CD4-positive, alpha-beta T cell treated with Interleukin-1 beta for 1 hour (primary cell): ENCODE measurements at regions not wholly inside any gene's neighbourhood (a gene's known extent, or its start where the extent isn't known, plus 50 kb on each side); places are given as distances from the start of the nearest gene placed in this dataset.

ENCODE experiments used
- DNase-seq, 2 donors: peaks; one replicate each; pipeline ENCODE4 v3.0.0-alpha.2; 2020 to 2022

DNA sequence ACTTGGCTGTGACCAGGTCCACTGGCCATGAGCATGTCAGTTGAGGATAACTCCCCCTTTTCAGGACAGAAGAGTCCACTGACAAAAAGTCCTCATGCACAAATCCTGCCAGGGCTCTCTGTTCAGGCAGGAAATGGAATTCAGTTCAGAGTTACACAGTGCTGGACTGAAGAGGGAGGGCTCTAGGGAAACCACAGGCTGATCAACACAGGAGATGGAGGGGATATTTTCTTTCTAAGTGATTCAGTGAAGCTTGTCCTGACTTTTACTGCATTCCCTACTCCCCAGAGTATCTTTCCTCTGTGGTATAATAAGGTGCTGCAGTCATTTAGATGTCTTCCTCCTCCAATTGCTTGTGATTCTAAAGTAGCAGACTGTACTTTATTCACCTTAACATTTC lies 335.5 kb upstream of the IGFBP7 start:
- DNase-seq: no peak

DNA sequence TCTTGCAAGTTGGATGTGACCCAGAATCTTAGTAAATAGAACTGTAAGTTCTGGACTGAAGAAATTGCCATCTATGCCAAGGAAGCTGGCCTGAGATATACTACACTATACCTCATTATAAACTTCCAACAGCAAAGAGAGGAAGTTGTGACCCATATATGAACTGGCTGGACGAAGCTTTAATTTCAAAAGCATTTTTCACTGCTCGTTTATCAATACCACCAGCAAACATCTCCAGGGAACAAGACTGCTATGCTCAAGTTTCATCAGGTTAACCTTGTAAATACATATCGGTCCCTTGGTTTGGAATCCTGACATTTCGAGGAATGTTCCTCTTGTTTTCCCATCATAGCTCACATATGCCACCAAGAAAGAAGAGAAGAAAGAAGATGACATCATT lies 334.5 kb upstream of the IGFBP7 start:
- DNase-seq: no peak

DNA sequence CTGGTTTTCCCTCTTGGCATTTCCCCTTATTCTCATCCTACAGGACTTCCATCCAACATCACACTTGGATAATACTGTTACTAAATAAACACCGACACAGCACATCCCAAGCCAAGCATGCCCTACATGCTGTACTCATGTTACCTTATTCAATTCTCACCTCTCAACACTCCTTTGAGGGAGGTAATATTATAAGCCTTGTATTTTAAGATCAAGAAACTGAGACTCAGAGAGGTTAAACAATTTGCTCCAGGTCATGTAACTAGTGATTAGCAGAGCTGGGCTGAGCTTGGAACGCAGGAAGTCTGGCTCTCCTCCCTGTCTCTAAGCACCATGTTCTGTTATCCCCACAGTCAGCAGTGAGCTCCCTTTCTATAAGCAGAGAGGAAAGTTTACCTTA lies 333.6 kb upstream of the IGFBP7 start:
- DNase-seq: no peak

DNA sequence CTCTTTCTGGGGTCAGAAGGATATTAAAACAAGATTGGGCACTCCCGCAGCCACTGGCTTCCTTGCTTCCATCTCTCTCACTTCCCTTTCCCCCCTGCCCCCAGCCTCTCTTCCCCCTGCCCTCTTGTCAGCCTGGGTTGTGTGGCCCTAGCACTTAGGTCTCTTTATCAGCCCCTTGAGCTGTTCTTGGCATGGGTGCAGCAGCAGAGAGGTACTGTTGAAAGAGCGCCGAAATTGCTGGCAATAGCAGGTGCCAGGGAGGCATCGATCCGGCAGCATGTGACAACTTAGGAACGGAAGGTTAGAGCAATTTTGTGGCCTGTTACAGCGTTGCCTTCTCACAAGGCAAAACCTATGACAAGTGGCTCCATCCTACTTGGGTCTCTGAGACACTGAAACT lies 333.1 kb upstream of the IGFBP7 start:
- DNase-seq: no peak

DNA sequence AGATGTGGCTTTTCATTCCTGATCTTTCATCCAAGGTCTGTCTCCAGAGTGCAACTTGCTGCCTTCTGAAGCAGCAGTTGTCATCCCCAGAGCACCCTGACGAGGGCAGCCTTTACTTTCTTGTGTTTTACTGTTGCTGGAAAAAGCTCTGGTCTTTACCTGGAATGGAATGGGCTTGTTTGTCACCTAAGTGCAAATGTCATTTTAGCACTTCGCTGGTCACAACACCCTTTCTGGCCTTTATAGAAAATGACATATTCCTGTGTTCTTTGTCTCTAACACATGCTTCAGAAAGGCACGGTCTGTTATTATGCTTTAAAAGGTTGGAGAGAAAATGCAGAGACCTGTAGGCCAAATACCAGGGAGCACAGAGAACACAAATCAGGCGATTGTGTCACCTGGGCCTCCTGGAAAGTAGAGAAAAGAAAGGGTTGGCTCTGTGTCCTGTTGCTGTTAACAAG lies 332.7 kb upstream of the IGFBP7 start:
- DNase-seq: no peak

DNA sequence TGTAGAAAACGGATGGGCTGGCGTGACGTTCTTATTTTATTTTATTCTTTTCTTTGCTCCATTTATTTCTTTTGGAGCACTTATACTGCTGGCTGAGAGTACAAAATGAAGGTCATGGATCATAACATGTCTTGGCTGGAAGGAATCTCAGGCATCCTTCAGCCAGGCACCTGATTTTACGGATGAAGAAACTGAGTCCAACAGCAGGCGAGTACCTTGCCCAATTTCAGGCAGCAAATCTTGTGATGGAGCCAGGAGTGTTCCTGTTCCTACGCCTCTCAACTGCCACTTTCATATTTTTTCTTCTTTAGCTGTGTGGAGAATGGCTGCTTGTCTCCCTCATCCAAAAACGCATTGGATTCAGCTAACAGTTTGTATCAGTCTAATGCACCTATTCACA lies 332.1 kb upstream of the IGFBP7 start:
- no peak for DNase-seq

DNA sequence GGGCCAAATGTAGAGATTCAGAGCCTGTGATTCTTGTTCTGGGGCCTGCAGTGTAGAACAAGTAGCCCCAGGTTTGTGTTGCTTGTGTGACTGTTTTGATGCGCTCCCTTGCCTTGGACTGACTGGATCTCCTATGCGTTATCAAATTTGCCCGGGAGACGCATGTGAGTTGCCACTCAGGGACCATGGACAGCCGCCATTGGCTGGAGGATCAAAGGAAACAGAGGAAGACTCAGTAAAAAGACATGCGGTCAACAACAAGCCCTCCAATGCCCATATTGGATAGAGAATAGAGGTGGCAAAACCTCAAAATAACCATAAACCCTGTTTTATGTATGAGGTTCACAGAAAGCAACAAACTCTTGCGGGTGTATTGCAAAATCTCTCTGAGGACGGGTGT lies 327.5 kb upstream of the IGFBP7 start:
- DNase-seq: no peak

DNA sequence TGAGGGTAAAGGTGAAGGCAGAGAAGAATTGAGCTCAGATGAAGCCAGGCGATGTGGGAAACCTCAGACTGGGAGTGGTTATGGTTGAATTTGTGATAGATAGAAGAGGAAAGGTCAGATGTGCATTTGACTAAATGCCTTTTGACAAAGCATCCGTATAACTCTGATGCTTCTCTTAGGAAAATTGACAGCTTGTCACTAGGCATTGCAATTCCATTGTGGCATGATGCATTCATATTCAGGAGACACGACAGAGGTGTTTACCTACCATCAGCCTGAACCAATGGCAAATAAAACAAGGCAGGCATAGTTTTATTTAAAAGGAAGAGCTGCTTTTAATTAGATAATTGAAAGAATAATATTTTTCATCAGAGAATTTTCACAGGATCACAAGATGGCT lies 325.1 kb upstream of the IGFBP7 start:
- DNase-seq: no peak

DNA sequence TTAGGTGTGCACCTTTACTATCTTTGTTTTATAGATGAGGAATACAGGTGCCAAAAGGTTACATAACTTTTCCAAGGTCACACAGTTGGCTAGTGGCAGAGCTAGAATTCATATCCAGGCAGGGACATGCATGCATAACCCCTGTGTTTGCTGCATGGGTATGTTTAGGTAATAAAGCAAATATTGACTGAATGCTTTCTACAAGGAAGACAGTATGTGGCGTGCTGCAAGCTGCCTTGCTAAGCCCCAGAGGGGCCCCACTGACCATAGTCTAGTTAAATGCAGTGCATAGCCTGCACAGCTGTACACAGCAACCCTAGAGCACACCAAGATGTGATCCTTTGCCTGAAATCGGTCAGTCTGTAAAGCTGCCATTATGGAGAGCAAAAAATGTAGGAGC lies 320.5 kb upstream of the IGFBP7 start:
- DNase-seq: no peak

DNA sequence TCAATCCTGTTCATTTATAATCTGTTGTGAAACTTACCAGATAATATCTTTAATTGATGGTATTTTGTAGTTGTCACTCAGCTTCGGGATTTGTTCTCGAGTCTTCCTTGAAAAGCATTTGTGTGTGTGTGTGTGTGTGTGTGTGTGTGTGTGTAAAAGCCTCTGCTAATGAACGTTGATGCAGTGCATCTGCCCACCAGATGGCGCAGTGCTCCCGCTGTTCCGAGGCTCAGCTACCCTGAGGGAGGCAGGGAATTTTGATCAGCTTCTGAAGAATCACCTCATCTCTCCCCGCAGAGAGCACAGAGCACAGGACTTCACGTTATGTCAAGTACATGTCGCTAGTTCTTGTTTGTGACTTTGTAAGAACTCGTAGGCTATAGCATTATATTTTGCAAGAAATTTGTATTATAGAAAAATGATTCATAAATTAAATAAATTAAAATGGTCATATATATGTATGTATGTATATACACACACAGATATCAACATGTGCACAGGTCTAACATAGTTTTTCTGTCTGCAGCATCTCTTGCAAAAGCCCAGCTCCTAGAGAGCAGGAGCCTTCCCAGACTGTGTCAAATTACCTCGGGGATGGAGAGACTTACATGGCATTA lies 316.7 kb upstream of the IGFBP7 start:
- peak in 1 of 2 donors; percentile 4 for DNase-seq

DNA sequence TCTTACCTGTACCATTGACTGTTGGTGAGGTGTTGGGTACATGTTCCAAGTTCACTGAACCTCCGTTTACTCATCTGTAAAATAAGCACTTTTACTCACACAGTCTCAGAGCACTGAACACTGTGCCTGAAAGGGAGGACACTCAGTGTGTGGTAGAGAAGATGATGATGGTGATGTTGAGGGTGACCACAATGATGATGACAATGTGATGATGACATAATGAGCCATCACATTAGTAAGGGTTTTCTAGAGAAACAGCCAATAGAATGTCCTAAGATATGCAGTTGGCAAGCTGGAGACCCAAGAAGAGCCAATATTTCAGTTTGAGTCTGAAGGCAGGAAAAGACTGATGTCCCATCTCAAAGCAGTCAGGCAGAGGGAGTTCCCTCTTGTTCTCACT lies 315.4 kb upstream of the IGFBP7 start:
- DNase-seq: no peak

DNA sequence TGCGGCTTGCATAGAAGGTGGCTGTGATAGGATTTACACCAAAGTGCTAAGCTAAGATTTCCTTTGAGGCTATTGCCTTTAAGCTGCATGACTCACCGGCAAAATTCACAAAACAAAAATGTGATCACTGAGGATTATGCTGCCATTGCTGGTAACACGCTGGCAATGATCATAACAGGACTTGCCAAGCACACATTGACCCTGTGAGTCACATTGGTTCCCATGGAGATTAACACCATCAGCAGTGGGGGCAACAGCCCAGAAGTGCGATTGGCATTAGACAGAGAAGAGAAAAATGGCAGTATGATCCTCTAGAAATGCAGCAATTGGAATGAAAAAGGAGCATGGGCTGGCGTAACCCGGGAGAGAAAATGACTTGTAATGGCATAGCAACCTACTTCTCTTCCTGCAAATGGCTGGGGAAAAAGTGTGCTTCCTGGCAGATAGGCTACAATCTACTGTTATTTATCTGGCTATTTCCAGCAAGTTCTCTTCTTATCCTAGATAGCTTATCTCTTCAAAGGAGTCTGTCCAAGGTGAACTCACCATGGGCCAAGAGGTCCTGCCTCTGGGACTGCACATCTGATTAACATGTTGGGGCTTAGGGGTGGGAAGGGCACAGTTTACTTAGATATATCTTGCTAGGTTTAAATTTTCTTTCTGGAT lies 314.2 kb upstream of the IGFBP7 start:
- DNase-seq: no peak

DNA sequence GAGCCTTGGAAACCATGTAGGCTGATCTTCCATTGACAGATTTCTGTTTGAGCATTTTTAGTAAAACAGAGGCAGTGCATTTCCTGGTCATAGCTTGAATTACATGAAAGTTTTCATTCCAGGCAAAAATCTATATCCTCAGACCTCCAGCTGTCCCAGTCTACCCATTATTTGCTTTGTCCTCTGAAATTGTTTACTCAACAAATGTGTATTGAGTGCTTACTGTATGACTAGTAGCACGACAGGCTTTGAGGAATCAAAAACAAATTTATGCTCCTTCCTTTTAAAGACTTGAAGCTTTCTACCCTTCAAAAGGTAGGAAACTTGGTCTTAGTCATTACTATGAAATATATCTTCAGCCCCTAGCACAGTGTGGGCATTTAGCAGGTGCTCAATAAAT lies 307.9 kb upstream of the IGFBP7 start:
- no peak for DNase-seq

DNA sequence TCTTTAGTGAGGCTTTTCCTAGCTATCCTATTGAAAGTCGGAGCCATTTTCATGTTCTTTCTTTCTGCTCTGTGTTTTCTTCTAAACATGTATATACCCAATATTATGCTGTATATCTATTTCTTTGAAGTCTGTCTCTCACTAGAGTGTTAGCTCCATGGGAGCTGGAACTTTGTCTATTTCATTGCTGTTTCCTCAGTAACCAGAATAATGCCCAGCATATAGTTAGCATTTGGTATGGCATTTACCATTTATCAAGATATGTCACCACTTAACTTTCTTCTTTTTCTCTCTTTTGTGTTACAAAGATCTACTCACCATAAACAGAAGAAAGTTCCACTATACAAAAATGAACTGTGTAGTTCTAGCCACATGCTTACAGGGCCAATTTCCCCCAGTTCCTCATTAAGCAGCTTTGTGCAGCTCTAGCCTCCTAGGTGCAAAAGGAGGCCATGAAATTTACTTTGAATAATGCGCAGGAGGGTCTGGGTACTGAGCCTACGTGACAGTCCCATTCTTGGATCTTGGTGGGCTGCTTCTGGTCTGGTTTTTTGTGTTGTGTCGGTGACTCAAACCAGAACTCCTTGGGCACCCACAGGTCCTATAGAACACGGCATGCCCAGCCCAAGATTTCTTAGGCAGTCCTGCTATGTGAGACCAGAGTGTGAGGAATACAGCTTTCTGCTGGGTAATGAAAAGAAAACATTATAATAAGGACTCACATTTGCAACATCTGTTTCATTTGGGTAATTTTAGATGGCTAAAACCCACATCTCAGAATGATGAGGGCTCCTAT lies 302.3 kb upstream of the IGFBP7 start:
- no peak for DNase-seq

DNA sequence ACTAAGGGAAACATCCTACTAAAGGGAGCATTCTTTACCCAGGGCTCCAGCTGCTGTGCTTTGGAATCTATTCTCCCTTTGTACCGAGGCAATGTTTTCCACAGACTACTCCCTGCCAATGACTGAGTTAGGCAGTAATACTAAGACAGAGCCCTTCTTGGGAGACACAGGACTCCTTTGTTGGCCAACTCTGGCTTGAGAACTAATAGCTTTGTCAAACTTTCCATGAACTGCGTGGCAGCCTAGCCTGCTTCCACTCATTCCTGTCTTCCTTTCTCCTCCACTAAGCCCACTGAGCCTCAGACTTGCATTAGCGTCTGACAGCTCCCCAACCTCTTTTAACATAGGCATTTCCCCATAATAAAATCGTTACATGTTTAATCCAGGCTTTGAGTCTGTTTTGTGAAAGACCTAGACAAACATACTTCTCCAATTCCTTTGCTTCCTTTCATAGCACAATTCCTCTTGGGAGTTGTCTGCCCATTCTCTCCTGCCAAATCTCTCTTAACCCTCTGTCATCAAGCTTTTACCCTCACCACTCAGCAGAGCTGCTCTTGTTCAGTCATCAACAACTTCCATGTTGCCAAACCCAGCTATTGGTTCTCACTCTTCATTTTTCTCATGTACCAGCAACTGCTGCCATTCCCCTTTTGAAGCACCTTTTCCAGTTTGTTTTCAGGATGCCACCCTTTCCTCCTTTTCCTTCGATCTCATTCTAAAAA lies 300.3 kb upstream of the IGFBP7 start:
- no peak for DNase-seq

DNA sequence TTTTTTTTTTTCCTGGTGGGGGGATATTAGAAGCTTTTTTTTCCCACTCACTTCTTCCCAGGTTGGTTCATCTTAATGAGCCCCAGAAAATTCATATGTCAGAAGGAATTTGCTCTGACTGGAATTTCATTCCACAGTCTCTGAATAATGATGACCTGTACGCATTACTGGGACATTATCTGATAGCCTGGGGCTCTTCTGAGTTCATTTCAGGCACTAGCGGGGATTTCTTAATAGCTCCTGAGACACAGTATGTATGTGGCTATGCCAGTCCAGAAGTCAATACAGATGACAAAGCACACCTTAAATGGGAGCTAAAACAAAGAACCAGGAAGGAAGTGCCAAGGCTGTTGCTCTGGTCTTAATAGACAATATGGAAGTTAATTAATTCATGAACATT lies 295.2 kb upstream of the IGFBP7 start:
- no peak for DNase-seq

DNA sequence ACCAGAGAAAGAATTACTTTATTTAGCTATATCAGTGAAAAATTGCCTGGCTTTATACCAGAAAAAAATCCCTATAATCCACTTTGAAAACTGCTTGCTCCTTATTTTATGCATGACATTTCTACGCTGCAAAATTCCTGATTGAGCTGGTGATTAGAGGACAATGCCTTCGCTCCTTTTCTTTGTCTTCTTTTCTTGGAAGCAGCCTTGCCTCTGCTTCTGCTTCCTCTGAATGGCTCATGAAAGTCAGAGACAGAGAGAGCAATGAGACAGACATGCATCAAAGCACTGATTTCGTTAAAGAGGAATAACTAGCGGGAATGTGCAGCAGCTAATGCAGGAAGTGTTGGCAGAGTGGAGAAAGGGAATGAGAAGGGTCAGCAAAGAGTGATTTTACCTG lies 294.3 kb upstream of the IGFBP7 start:
- no peak for DNase-seq

DNA sequence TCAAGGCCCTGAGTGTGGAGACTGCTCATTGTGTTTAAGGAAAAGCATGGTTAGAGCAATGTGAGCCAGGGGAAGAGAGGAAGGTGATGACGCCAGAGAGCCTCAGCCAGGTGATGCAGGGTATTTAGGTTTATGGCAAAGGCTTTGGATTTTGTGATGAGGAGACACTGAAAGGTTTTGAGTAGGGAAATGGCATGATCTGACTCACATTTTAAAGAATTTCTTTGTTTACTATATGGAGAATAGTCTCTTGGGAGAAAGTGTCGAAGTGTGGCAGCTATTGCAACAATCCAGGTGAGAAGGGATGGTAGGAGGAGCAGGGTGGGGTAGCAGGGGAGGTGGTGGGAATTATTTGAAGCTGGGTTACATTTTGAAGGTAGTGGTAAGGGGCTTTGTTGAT lies 293.4 kb upstream of the IGFBP7 start:
- no peak for DNase-seq

DNA sequence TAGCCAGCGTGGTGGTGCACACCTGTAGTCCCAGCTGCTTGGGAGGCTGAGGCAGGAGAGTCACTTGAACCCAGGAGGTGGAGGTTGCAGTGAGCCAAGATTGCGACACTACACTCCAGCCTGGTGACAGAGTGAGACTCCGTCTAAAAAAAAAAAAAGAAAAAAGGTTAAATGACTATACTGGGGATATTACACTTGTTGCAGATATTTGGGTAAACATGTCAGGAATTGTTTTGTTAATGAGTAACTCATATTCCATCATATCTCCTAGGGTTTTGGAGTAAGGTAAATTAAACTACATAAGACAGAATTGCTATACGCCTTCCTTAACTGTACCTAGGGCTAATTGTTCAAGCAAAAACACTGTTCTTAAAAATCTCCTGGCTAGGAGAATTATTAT lies 291.4 kb upstream of the IGFBP7 start:
- no peak for DNase-seq

DNA sequence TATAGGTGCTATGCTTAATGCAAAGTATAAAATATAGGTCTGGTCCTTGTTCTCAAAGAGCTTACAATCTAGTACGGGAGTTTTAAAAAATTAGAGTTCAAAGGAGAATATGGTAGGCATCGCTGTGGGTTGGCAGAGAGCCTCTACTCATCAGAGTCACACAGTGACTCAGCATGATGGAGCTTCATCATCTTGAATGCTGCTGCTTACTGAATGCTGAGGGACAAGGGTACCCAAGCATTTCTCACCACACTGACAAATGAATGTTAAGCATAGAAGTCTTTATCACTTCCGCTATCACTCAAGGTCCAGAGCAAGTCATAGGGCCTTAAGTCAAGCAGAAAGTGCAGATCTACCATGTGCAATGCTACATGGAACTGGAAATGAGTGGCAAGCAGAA lies 268.6 kb upstream of the IGFBP7 start:
- DNase-seq: no peak

DNA sequence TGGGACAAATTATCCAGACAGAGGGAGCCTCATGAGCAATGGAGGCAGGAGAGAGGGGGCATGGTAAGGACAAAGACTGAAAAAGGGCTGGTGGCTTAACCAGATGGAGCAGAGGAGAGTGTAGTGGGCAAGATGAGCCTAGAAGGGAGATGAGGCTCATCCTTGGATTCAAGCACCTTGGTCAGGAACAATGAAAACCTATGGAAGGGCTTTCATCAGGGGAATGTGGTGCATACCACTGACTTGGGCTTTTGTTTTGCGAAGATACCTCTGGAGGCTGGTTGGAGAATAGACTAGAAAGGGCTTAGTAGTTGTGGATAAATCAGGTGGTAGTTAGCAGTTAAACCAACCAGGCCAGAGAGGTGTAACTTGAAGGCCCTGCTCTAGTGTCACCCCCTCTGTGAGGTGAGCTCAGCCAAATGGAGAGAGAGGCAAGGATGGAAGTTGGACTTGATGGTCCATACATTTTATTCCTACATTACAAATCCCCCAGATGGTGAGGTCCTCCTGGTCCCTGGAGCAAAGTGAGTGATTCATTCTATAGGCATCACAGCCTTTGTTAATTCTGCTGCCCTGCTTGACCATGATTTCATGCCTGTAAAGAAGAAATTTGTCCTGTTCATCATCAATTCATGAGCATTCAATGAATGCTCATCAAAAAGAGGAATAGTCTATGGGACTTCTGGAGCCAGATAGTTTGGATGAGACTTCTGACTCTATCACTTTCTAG lies 264.8 kb upstream of the IGFBP7 start:
- DNase-seq: no peak

DNA sequence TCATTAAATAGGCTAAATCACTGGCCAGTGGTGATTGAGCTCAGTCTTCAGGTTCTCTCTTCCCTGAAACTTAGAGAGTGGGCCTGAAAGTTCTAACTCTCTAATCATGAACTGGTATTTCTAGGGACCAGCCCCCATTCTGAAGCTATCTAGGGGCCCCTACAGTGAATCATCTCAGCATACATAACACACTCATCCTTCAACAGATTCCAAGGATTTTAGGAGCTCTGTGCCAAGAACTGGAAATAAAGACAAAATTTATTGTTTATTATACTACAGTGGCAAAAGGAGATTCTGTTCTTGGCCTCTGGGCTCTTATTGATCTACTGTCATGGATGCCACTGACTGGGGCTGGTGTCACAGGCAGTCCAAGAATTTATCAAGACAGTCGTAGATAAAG lies 263.8 kb upstream of the IGFBP7 start:
- no peak for DNase-seq

DNA sequence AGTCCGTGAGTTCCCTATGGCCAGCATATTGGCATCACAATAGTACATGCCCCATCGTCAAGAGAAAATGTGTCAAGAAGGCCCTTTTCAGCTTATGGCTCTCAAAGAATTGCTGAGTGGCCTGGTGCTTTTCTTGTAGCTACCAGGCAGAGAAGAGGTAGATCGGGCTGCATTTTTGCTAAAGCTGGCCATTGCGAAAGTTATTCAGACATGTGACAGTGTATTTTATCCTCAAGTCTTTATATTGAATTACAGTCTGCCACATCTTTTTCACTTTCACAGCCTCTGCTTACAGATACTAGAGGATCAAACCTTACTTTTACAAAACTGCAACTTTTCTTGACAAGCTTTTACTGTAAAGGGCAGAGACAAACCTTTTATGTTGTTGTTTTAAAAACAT lies 261.5 kb upstream of the IGFBP7 start:
- no peak for DNase-seq
